ENCODE measurements at regions not wholly inside any gene's neighbourhood (a gene's known extent, or its start where the extent isn't known, plus 50 kb on each side); places are given as distances from the start of the nearest gene placed in this dataset.

- no peak for DNase-seq
- no peak for ATAC-seq (ENCODE audit: low FRiP score in 2 of 2)
- TF ChIP-seq POLR2AphosphoS5 (IDR thresholded peaks at IDR 0.05): no peak
- no peak for TF ChIP-seq CTCF (IDR thresholded peaks at IDR 0.05)
- no peak for TF ChIP-seq EP300 (IDR thresholded peaks at IDR 0.05)
- TF ChIP-seq POLR2A (IDR thresholded peaks at IDR 0.05): no peak
- Histone ChIP-seq H3K4me3 (no peak overlapping the region), H3K4me1 (no peaks in the 10 kb centered on the region), H3K27me3 (no peaks in the 10 kb centered on the region), H3K36me3 (no peaks in the 10 kb centered on the region), H3K27ac (no peak overlapping the region), H3K9me3 (no peaks in the 10 kb centered on the region)
- WGBS, 2 donors: 76 to 87% methylated on average over 4 of the region's 4 CpGs
These were observed 554.1 kb downstream of the MATN1 start for GRCh38 chr1:30169269-30169668.

GRCh38 chr1:30166174-30166573 is 557.2 kb downstream of the MATN1 start:
- Histone ChIP-seq H3K36me3 (no peaks in the 10 kb centered on the region), H3K27ac (no peak overlapping the region), H3K4me1 (no peaks in the 10 kb centered on the region), H3K9me3 (no peaks in the 10 kb centered on the region), H3K4me3 (no peak overlapping the region), H3K27me3 (no peaks in the 10 kb centered on the region)
- 53 to 60% methylated on average over 5 of the region's 5 CpGs for WGBS, 2 donors
- TF ChIP-seq POLR2A (IDR thresholded peaks at IDR 0.05) (no peak), POLR2AphosphoS5 (IDR thresholded peaks at IDR 0.05) (no peak), EP300 (IDR thresholded peaks at IDR 0.05) (no peak), CTCF (IDR thresholded peaks at IDR 0.05) (no peak)
- ATAC-seq (ENCODE audit: low FRiP score in 2 of 2) (no peak), DNase-seq (no peak)

- no peaks in the 10 kb centered on the region for H3K27me3 ChIP-seq
- TF ChIP-seq EP300 (IDR thresholded peaks at IDR 0.05) (no peak), POLR2AphosphoS5 (IDR thresholded peaks at IDR 0.05) (no peak), CTCF (IDR thresholded peaks at IDR 0.05) (no peak), POLR2A (IDR thresholded peaks at IDR 0.05) (no peak)
- WGBS, 2 donors: 63 to 73% methylated on average over 4 of the region's 4 CpGs
- no peak overlapping the region for H3K27ac ChIP-seq
- no peaks in the 10 kb centered on the region for H3K9me3 ChIP-seq
- H3K4me1 ChIP-seq: no peaks in the 10 kb centered on the region
- DNase-seq: no peak
- no peak for ATAC-seq (ENCODE audit: low FRiP score in 2 of 2)
- H3K4me3 ChIP-seq: no peak overlapping the region
- no peaks in the 10 kb centered on the region for H3K36me3 ChIP-seq
These were observed 558.3 kb downstream of the MATN1 start for GRCh38 chr1:30165116-30165515.

GRCh38 chr1:30164693-30165092 is 558.7 kb downstream of the MATN1 start:
- DNase-seq (no peak), ATAC-seq (ENCODE audit: low FRiP score in 2 of 2) (no peak)
- WGBS, 2 donors: 85 to 89% methylated on average over 4 of the region's 4 CpGs
- Histone ChIP-seq H3K4me3 (no peak overlapping the region), H3K9me3 (no peaks in the 10 kb centered on the region), H3K27me3 (no peaks in the 10 kb centered on the region), H3K36me3 (no peaks in the 10 kb centered on the region), H3K4me1 (no peaks in the 10 kb centered on the region), H3K27ac (no peak overlapping the region)
- TF ChIP-seq EP300 (IDR thresholded peaks at IDR 0.05): no peak
- TF ChIP-seq POLR2A (IDR thresholded peaks at IDR 0.05): no peak
- TF ChIP-seq POLR2AphosphoS5 (IDR thresholded peaks at IDR 0.05): no peak
- TF ChIP-seq CTCF (IDR thresholded peaks at IDR 0.05): no peak

- no peak overlapping the region for H3K4me3 ChIP-seq
- no peaks in the 10 kb centered on the region for H3K36me3 ChIP-seq
- 76 to 88% methylated on average over 2 of the region's 2 CpGs for WGBS, 2 donors
- H3K4me1 ChIP-seq: no peaks in the 10 kb centered on the region
- no peaks in the 10 kb centered on the region for H3K9me3 ChIP-seq
- no peak for DNase-seq
- no peak for ATAC-seq (ENCODE audit: low FRiP score in 2 of 2)
- TF ChIP-seq CTCF (IDR thresholded peaks at IDR 0.05) (no peak), POLR2AphosphoS5 (IDR thresholded peaks at IDR 0.05) (no peak), POLR2A (IDR thresholded peaks at IDR 0.05) (no peak)
- no peak overlapping the region for H3K27ac ChIP-seq
- no peaks in the 10 kb centered on the region for H3K27me3 ChIP-seq
These were observed 560.8 kb downstream of the MATN1 start for GRCh38 chr1:30162565-30162964.

Measured in upper lobe of left lung (tissue), 6 donors.